Fibroblast of mammary gland (primary cell): ENCODE measurements at regions not wholly inside any gene's neighbourhood (a gene's known extent, or its start where the extent isn't known, plus 50 kb on each side); places are given as distances from the start of the nearest gene placed in this dataset.

ENCODE experiments used
- DNase-seq: peaks from one replicate; pipeline ENCODE4 v3.0.0-alpha.2; 2010; ENCODE audit warnings: low read depth
- H3K4me3 ChIP-seq: 2 replicates; pipeline ENCODE4 v1.5.1; 2011; ENCODE audit warnings: low read depth, mild to moderate bottlenecking, low read length, moderate library complexity; ENCODE audit not compliant: control insufficient read depth
- CTCF ChIP-seq: conservative IDR thresholded peaks from 2 replicates; pipeline ENCODE4 v1.5.1; 2011; ENCODE audit warnings: low read depth, low read length, inconsistent platforms; ENCODE audit not compliant: control insufficient read depth, insufficient read depth

- no peak for DNase-seq
- TF ChIP-seq CTCF: no peak
Measured at GRCh38 chr14:40248671-40249070, 816.4 kb upstream of the FBXO33 start.

DNA sequence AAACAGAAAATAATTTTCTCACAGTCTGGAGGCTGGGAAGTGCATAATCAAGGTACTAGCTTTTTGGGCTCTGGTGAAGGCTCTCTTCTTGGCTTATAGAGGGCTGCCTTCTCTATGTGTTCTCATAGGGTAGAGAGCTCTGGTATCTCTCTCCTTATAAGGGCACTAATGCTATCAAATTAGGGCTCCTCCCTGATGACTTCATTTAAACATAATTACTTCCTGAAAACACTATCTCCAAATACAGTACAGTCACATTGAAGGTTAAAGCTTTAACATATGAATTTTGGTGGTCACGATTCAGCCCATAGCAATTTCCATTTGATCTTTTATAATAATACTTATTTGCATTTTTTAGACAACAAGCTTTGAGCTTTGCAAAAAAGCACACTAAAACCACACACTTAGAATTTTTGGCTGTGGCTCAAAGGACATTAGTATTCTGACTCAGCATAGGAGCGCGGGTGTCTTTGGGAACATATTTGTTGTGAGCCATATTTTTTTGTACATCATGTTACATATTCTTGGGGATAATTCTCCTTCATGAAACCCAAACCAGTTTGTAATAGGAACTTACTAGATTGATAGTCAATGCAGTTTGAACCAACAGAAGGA lies 808.1 kb upstream of the FBXO33 start:
- H3K4me3 ChIP-seq: no peak overlapping the region
- no peak for TF ChIP-seq CTCF
- DNase-seq: peak; percentile 37

More at GRCh38 chr14:40248671-40249070, 816.4 kb upstream of the FBXO33 start:
- no peak overlapping the region for H3K4me3 ChIP-seq

DNA sequence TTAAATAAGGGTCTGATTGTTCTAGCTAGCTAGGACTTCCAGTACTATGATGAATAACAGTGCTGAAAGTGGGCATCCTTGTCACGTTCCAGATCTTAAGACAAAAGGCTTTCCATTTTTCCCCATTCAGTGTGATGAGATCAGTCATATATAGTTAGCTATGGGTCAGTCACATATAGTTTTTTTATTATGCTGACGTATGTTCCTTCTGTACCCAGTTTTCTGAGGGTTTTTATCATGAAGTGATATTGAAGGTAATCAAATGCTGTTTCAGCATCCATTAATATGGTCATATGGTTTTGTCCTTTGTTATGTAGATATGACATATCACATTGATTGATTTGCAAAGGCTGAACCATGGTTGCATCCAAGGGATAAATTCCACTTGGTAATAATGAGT lies 800.1 kb upstream of the FBXO33 start:
- DNase-seq: no peak
- H3K4me3 ChIP-seq: no peak overlapping the region
- TF ChIP-seq CTCF: no peak

DNA sequence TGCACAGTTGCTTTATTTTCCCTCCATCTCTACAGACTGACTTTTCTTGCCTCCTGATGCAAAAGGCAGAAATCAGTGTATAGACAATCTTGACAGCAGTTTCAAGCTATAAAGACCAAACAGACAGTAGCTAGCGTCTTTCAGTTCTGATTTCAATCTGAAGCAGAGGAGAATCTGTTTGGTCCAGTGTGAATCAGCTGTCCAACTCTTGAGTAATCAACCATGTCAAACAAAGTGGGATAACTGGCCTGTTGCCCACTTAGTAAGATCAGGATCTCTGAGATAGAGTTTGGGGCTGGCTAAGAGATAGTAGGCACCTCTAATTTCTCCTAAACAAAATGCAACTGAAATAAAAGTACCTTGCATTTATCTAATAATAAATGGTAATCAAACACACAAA lies 797.4 kb upstream of the FBXO33 start:
- no peak for TF ChIP-seq CTCF
- H3K4me3 ChIP-seq: no peak overlapping the region
- DNase-seq: no peak

DNA sequence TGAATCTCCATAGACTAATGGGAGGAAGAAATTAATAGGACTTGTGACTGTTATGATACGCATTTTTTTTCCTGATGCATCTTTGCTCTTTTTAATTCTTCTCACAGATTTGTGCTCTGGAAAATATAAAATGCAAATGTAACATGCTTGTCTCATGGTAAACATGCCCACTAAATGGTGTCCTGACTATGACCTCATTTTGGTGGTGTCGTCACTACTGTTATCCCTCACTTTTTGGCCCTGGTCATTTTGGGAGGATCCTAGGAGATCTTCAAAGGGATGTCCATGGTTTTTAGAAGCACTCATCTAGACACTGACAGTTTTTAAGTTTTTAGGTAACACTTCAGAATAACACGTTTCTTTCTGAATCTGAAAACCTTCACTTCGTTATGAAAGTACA lies 790.8 kb upstream of the FBXO33 start:
- DNase-seq: no peak
- no peak for TF ChIP-seq CTCF
- H3K4me3 ChIP-seq: no peak overlapping the region

GRCh38 chr14:40221428-40221827 lies 789.2 kb upstream of the FBXO33 start:
- no peak for TF ChIP-seq CTCF
- DNase-seq: no peak
- no peak overlapping the region for H3K4me3 ChIP-seq

GRCh38 chr14:40219032-40219431 lies 786.8 kb upstream of the FBXO33 start:
- no peak for DNase-seq
- no peak for TF ChIP-seq CTCF
- no peak overlapping the region for H3K4me3 ChIP-seq
